Fibroblast of skin of scalp (primary cell): ENCODE measurements at regions not wholly inside any gene's neighbourhood (a gene's known extent, or its start where the extent isn't known, plus 50 kb on each side); places are given as distances from the start of the nearest gene placed in this dataset.
A peak's percentile ranks its signal among the peaks of the same experiment; 100 is the strongest.

ENCODE experiments used
- DNase-seq: peaks from one replicate; pipeline ENCODE4 v3.0.0-alpha.2; 2013

DNA sequence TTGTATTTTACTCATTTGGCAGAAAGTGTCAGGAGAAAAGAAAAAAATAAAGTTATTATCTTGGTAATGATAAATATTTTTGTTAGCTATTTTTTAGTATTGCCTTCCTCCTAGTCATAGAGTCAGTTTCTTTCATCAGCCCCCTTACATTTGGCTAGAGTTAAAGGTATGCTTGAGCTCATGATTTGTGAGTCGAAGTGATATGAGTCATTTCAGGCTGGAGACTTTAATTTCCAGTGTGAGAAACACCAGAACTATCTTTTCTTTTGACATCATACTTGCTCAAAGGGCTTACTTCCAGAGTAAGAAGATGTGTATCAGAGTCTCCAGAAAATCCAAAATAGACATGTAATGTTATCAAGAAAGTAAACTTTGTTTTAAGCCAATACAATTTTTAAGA, 746.7 kb upstream of the TYRP1 start:
- DNase-seq: peak; percentile 80

DNA sequence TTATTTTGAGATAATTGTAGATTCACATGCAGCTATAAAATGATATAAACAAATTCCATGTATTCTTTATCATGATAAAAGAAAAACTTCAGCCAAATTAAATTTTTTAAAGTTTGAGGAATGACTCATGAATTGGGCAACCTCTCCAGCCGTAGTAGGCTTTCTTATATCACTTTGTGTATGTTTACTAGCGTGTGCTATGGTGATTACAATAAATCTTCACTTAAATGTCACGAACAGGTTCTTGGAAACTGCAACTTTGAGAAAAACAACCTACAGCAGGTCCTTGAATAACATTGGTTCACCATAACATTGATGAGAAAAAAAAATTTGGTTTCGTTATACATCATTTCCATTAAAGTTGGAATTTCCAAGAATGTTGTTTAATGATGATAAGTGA, 730.9 kb upstream of the TYRP1 start:
- no peak for DNase-seq

- DNase-seq: no peak
These were observed 726.4 kb upstream of the TYRP1 start for GRCh38 chr9:11966786-11967185.

DNA sequence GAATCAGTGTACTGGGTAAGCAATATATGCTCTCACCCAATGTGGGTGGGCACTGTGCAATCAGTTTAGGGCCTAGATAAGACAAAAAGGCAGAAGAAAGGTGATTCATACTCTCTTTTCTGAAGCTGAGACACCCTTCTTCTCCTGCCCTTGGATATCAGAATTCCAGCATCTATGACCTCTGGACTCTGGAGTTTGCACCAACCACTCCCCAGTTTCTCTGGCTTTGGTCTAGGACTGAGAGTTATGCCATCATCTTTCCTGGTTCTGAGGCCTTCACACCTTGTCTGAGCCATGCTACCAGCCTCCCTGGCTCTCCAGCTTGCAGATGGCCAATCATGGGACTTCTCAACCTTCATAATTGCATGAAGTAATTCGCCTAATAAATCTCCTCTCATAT, 724.6 kb upstream of the TYRP1 start:
- no peak for DNase-seq

DNA sequence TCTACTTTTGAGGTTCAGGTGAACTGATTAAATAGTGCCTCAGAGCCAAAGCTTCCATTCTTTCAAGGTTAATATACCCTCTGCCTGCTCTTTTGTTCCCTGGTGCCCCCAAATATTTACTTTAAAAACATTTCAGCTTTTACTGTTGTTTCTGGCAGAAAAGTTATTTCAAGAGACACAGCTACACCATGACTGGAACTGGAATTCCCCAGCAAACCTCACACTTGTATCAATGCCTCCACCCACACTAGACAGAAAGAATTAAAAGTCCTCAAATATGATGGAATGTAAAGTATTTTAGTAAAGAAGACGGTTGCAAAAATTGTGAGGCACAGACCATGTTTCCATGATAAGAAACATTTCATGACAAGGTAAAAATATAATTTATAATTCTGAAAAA, 720.2 kb upstream of the TYRP1 start:
- DNase-seq: peak; percentile 46

- no peak for DNase-seq
These were observed 719.7 kb upstream of the TYRP1 start for GRCh38 chr9:11973511-11973910.

DNA sequence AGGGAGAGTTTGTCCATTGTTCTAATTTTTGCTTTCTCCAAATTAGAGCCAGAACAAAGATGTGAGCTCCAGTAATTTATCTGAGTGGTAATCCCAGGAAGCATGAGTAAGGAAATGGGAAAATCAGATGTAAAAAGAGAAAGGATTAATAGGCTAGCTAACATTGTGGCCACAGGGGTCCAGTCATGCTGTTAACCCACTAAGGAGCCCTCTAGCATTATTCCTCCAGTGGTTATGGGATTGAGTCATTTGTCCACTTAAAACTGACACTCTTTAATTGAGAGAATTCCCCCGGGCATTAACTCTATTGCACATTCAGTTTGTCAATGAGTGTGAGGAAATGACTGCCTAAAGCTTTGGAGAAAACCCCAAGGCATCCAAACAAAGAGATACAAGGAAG, 700.3 kb upstream of the TYRP1 start:
- peak; percentile 31 for DNase-seq

- no peak for DNase-seq
These were observed 678.7 kb upstream of the TYRP1 start for GRCh38 chr9:12014488-12014887.

- no peak for DNase-seq
These were observed 639.0 kb upstream of the TYRP1 start for GRCh38 chr9:12054235-12054634.

- DNase-seq: no peak
These were observed 636.3 kb upstream of the TYRP1 start for GRCh38 chr9:12056874-12057273.

- DNase-seq: no peak
These were observed 633.1 kb upstream of the TYRP1 start for GRCh38 chr9:12060067-12060466.

DNA sequence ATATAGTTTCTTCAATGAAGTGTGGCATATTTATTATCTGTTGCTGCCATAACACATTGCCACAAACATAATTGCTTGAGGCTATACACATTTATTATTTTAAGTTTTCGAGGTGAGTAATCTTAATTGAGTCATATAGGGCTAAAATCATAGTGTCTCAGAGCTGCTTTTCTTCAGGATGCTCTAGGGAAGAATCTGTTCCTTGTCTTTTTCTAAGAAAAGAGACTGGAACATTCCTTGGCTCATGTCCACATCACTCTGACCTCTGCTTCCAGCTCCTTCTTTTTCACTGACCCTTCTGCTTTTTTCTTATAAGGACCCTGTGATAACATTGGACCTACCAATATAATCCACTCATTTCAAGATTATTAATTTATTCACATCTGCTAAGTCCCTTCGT, 632.4 kb upstream of the TYRP1 start:
- DNase-seq: no peak

- DNase-seq: no peak
These were observed 628.1 kb upstream of the TYRP1 start for GRCh38 chr9:12065050-12065449.

GRCh38 chr9:12065686-12066085, 627.5 kb upstream of the TYRP1 start:
- DNase-seq: no peak

DNA sequence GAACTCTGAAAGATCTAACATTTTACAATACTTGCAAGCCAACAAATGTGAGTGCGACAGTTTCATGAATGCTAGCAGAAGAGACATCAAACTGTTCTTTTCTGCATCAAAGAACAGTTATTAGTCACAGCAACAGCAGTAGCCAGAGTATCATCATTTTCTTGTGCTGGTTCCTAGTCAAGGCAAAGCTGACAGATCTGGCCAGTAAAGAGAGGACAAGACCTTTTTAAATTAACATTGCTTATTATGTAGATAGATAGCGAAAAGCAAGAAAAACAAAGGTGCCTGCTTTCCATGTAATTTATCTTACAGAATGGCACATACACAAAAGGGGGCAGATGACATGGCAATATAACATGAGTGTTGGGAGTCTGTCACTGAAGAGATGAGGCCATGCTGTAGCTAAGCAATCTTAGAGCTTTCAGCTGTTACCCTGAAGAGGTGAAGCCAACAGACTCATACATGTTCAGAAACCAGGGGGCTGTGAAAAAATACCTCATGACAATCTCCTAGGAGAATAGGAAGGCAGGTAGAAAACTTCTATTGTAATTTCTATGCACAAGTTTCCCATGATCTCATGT, 626.6 kb upstream of the TYRP1 start:
- no peak for DNase-seq

DNA sequence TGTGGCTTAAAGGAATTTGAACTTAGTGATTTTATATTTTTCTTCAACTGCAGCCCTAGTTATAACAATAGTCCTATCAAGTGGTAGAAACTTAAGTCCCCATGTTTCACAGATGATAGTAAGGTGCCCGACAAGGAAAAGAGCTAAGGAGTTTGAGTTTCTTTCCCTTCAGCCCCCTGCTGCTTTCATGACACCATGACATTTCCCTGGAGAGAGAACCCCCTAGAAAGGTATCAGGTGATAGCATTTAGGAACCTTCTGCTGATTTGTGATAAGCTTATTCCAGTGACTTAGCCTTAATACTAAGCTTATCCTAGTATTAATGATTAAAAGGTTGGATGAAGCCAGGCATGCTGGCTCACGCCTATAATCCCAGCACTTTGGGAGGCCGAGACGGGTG, 623.8 kb upstream of the TYRP1 start:
- no peak for DNase-seq

DNA sequence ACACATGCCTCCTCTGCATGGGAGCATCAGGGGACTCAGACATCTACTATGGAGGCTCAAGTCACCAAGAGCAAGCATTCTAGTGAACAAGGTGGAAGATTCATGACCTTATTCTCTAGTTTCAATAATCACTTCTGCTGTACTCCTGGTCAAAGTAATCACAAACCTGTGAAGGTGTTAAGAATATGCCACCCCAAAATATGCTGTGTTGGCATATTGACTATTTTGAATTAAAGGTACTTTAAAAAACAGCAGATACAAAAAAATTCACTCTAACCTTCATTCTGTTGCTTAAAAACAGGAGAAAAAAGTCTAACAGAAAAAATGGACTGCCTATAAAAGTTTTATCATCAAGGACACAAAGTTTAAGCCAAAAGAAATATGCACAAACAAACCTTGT, 607.8 kb upstream of the TYRP1 start:
- no peak for DNase-seq

DNA sequence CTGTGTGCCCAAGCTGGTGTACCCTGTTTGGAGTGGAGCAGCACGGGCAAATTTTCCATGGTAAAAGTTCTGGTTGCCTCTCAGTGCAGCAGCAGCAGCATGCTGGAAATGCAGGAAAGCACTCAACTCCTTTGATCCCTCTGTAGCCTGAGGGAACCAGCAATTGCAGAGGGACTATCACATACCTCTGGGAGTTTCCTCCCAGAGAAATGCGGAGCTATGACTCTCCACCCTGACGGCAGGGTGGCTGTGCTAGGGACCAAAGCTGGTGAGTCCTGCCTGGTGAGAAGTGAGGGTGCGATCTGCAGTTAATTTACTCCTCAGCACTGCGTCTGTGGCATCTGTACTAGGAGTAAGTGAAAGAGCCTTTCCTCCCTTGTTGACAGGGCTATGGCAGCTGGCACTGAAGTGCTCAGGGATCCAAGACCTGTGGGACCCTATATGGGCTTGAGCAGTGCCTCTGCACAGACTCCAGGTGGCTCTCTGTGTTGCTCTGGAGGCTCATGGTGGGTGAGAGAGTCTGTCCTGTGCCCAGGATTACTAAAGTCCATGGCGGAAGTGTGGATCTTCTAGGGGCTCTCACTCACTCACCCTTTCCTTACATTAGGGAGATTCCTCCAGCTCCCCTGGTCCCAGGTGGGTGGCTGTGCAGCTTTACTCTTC, 601.2 kb upstream of the TYRP1 start:
- DNase-seq: no peak

DNA sequence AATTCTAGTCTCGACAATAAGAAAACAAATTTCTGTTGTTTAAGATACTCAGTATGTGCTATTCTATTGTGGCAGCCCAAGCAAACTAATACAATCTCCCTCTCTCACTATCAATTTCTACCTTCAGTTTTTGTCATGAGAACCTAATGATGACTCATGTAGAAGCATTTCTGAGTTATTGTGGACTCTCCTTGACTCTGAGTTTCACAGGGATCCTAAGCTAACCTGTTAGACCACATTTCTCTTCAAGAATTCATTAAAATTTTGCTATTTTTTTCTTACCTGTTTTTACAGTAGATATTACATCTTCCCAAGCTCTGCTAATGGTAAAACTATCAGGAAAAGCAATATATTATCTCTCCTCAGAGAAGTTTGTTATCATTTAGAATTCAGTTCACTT, 599.1 kb upstream of the TYRP1 start:
- no peak for DNase-seq

DNA sequence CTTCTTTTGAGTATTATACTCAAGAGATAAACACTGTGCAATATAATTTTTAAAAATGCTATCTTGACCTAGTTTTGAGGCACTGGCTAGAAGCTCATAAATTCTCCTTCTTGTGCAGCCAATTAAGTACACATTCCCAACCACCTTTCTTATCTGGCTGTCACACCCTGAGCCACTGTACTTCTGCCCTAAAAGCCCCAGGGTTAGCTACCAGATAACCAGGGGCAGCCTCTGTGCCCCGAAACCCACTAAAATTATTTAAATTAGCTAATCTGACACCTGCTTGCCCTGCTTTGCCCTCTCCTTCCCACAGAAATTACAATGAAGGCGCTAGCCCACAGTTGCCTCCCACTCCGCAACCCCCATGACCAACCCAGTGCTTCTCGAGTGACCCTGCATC, 597.3 kb upstream of the TYRP1 start:
- no peak for DNase-seq

DNA sequence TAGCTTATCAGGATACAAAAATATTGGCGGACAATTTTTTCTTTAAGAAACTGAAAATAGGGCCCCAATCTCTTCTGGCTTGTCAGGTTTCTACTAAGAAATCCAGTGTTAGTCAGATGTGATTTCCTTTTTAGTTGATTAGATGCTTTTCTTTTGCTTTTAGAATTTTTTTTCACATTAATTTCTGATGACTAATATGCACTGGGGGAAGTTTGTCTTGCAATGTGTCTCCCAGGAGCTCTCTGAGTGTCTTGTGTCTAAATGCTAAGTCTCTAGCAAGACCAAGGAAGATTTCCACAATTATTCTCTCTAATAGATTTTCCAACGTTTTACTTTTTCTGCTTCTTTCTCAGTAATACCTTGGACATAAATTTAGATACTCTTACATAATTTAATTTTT, 559.8 kb upstream of the TYRP1 start:
- DNase-seq: peak; percentile 2

GRCh38 chr9:12141422-12141821, 551.8 kb upstream of the TYRP1 start:
- DNase-seq: no peak

GRCh38 chr9:12155401-12156134, 537.6 kb upstream of the TYRP1 start:
- DNase-seq: no peak

GRCh38 chr9:12162181-12162815, 530.9 kb upstream of the TYRP1 start:
- no peak for DNase-seq
